AG10803 (cell line): ENCODE measurements at regions not wholly inside any gene's neighbourhood (a gene's known extent, or its start where the extent isn't known, plus 50 kb on each side); places are given as distances from the start of the nearest gene placed in this dataset.
"Not testable (repeated sequence)": the region's sequence is repeated elsewhere in the genome, so short reads cannot be mapped to it uniquely, and the experiment has no call there.

Source experiments
- DNase-seq: peaks from one replicate; pipeline ENCODE4 v3.0.0; 2010; ENCODE audit warnings: low read depth
- H3K4me3 ChIP-seq: 2 replicates; pipeline ENCODE4 v1.5.1; 2011; ENCODE audit warnings: mild to moderate bottlenecking, low read length, control low read depth
- TF ChIP-seq, protein P1 (sequence below): conservative IDR thresholded peaks from 2 replicates; pipeline ENCODE4 v1.5.1; 2011; ENCODE audit warnings: mild to moderate bottlenecking, low read length, control low read depth, inconsistent platforms

- TF ChIP-seq, protein P1, sequence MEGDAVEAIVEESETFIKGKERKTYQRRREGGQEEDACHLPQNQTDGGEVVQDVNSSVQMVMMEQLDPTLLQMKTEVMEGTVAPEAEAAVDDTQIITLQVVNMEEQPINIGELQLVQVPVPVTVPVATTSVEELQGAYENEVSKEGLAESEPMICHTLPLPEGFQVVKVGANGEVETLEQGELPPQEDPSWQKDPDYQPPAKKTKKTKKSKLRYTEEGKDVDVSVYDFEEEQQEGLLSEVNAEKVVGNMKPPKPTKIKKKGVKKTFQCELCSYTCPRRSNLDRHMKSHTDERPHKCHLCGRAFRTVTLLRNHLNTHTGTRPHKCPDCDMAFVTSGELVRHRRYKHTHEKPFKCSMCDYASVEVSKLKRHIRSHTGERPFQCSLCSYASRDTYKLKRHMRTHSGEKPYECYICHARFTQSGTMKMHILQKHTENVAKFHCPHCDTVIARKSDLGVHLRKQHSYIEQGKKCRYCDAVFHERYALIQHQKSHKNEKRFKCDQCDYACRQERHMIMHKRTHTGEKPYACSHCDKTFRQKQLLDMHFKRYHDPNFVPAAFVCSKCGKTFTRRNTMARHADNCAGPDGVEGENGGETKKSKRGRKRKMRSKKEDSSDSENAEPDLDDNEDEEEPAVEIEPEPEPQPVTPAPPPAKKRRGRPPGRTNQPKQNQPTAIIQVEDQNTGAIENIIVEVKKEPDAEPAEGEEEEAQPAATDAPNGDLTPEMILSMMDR: no peak
- H3K4me3 ChIP-seq: no peak overlapping the region
- no peak for DNase-seq
These were observed 305.0 kb upstream of the DIO3 start for GRCh38 chr14:101256266-101256665.

- H3K4me3 ChIP-seq: no peak overlapping the region
- DNase-seq: no peak
- TF ChIP-seq, protein P1: no peak
These were observed 303.7 kb upstream of the DIO3 start for GRCh38 chr14:101257551-101257950.

- TF ChIP-seq, protein P1: no peak
- no peak for DNase-seq
- no peak overlapping the region for H3K4me3 ChIP-seq
These were observed 301.5 kb upstream of the DIO3 start for GRCh38 chr14:101259748-101260147.

- not testable (repeated sequence) for DNase-seq, H3K4me3 ChIP-seq
These were observed 294.9 kb upstream of the DIO3 start for GRCh38 chr14:101266441-101266840.

GRCh38 chr14:101273091-101273490, 288.2 kb upstream of the DIO3 start:
- no peak for DNase-seq
- TF ChIP-seq, protein P1: no peak
- H3K4me3 ChIP-seq: no peak overlapping the region

GRCh38 chr14:101276309-101277091, 284.8 kb upstream of the DIO3 start:
- H3K4me3 ChIP-seq: no peak overlapping the region
- no peak for DNase-seq
- TF ChIP-seq, protein P1: no peak

GRCh38 chr14:101282418-101282817, 278.9 kb upstream of the DIO3 start:
- DNase-seq: no peak
- TF ChIP-seq, protein P1: no peak
- no peak overlapping the region for H3K4me3 ChIP-seq
